Loucy (cell line): ENCODE measurements at regions not wholly inside any gene's neighbourhood (a gene's known extent, or its start where the extent isn't known, plus 50 kb on each side); places are given as distances from the start of the nearest gene placed in this dataset.

Source experiments
- H2AFZ ChIP-seq: fragments of 200-600 bp; sonication (generic); 2 replicates; pipeline ENCODE4 v1.6.0; 2016; ENCODE audit warnings: antibody characterized with exemption, mild to moderate bottlenecking, low read length, moderate library complexity
- H3F3A ChIP-seq: fragments of 200-600 bp; 2 replicates; pipeline ENCODE4 v1.6.0; 2016; ENCODE audit warnings: antibody characterized with exemption, low read depth, mild to moderate bottlenecking
- H3K27me3 ChIP-seq: fragments of 200-600 bp; sonication (generic); 2 replicates; pipeline ENCODE4 v1.6.1; 2014; ENCODE audit warnings: low read length, mild to moderate bottlenecking; ENCODE audit not compliant: insufficient read depth, poor library complexity, severe bottlenecking
- H3K36me3 ChIP-seq: fragments of 200-600 bp; sonication (generic); 2 replicates; pipeline ENCODE4 v1.6.1; 2016; ENCODE audit warnings: low read length; ENCODE audit not compliant: insufficient read depth
- H3K4me1 ChIP-seq: fragments of 200-600 bp; sonication (generic); 2 replicates; pipeline ENCODE4 v1.5.1; 2014; ENCODE audit warnings: low read length, mild to moderate bottlenecking; ENCODE audit not compliant: insufficient read depth, poor library complexity, severe bottlenecking
- H3K4me2 ChIP-seq: fragments of 200-600 bp; sonication (generic); 2 replicates; pipeline ENCODE4 v1.6.0; 2014; ENCODE audit warnings: antibody characterized with exemption, low read length, low read depth, mild to moderate bottlenecking; ENCODE audit not compliant: poor library complexity, severe bottlenecking
- H3K4me3 ChIP-seq: fragments of 200-600 bp; sonication (generic); 2 replicates; pipeline ENCODE4 v1.5.1; 2014; ENCODE audit warnings: low read length, mild to moderate bottlenecking, mixed read lengths; ENCODE audit not compliant: poor library complexity, severe bottlenecking
- H3K79me2 ChIP-seq: fragments of 200-600 bp; sonication (generic); 2 replicates; pipeline ENCODE4 v1.6.1; 2014; ENCODE audit warnings: low read length; ENCODE audit not compliant: insufficient read depth
- H3K9ac ChIP-seq: fragments of 200-600 bp; sonication (generic); 2 replicates; pipeline ENCODE4 v1.6.0; 2014; ENCODE audit warnings: mild to moderate bottlenecking, low read depth, low read length, moderate library complexity; ENCODE audit not compliant: poor library complexity, severe bottlenecking
- H3K9me2 ChIP-seq: fragments of 200-600 bp; sonication (generic); replicated peaks from 2 replicates; pipeline ENCODE4 v1.6.1; 2016; ENCODE audit warnings: low read depth, low read length, mixed read lengths
- H3K9me3 ChIP-seq: fragments of 200-600 bp; sonication (generic); 2 replicates; pipeline ENCODE4 v1.6.1; 2014; ENCODE audit warnings: mild to moderate bottlenecking, antibody characterized with exemption, low read length, low read depth; ENCODE audit not compliant: insufficient read depth
- H4K20me1 ChIP-seq: fragments of 200-600 bp; sonication (generic); 2 replicates; pipeline ENCODE4 v1.6.0; 2014; ENCODE audit warnings: antibody characterized with exemption, low read length, mild to moderate bottlenecking; ENCODE audit not compliant: insufficient read depth, poor library complexity, severe bottlenecking
- EZH2phosphoT487 ChIP-seq: fragments of 200-600 bp; IDR thresholded peaks from 2 replicates; pipeline ENCODE4 v1.6.1; 2018; ENCODE audit warnings: antibody characterized with exemption, mild to moderate bottlenecking, moderate library complexity, borderline replicate concordance
- TF ChIP-seq, protein P1 (sequence below): fragments of 200-600 bp; sonication (generic); conservative IDR thresholded peaks from 2 replicates; pipeline ENCODE4 v1.5.1; 2014; ENCODE audit warnings: mild to moderate bottlenecking, antibody characterized with exemption, low read length

DNA sequence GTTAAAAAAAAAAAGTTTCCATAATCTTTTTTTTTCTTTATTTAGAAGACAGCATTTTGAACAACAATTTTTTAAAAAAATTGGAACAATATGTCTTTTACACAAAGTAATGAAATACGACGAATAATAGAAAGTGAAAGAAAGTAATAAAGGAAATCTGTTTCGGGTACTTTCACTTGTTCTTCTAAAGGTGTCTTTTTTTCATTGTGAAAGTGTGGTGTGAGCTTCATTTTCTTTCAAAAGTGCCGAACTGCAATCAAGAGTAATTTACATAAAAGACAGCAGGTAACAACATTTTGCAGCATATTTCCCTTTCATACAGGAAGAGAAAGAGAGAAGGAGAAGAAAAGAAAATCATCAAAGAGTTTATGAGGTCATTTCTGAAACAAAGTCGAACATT is 159.7 kb upstream of the CDH12 start:
- Histone ChIP-seq H3K4me3 (peak overlapping the region; percentile 69), H3K4me2 (peak overlapping the region; percentile 74), H3K9me3 (no peaks in the 10 kb centered on the region), H3K9me2 (no peaks in the 10 kb centered on the region), H3K9ac (no peak overlapping the region), H3K4me1 (peaks cover 5% of the 10 kb centered on the region), H3K27me3 (no peaks in the 10 kb centered on the region), H4K20me1 (no peaks in the 10 kb centered on the region), H3K36me3 (no peaks in the 10 kb centered on the region), H3F3A (no peaks in the 10 kb centered on the region), H2AFZ (peak overlapping the region; percentile 91), H3K79me2 (no peaks in the 10 kb centered on the region)
- TF ChIP-seq, protein P1, sequence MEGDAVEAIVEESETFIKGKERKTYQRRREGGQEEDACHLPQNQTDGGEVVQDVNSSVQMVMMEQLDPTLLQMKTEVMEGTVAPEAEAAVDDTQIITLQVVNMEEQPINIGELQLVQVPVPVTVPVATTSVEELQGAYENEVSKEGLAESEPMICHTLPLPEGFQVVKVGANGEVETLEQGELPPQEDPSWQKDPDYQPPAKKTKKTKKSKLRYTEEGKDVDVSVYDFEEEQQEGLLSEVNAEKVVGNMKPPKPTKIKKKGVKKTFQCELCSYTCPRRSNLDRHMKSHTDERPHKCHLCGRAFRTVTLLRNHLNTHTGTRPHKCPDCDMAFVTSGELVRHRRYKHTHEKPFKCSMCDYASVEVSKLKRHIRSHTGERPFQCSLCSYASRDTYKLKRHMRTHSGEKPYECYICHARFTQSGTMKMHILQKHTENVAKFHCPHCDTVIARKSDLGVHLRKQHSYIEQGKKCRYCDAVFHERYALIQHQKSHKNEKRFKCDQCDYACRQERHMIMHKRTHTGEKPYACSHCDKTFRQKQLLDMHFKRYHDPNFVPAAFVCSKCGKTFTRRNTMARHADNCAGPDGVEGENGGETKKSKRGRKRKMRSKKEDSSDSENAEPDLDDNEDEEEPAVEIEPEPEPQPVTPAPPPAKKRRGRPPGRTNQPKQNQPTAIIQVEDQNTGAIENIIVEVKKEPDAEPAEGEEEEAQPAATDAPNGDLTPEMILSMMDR, result no peak
- TF ChIP-seq EZH2phosphoT487, result no peak

DNA sequence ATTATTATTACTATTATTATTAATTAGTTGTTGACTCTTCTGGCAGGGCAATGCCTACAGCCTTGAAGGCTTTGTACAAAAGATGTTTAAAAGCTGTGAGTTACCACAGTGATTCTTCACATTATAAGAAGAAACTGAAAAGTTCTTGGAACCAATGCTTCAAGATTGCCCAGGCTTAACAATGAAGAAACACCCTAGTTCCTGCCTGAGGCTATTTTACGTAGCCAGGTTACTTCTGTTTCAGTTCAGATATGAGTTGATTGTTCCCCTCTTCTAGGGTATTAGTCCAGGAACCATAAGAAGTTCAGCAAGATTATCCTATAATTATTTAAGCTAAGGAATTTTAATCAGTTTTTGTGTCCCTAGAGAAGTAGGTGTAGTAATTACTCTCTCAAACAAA is 154.6 kb upstream of the CDH12 start:
- Histone ChIP-seq H3K27me3 (no peaks in the 10 kb centered on the region), H3K4me3 (no peak overlapping the region), H3F3A (no peaks in the 10 kb centered on the region), H3K4me1 (no peaks in the 10 kb centered on the region), H4K20me1 (no peaks in the 10 kb centered on the region), H3K79me2 (no peaks in the 10 kb centered on the region), H3K9me2 (no peaks in the 10 kb centered on the region), H3K9ac (no peak overlapping the region), H3K36me3 (no peaks in the 10 kb centered on the region), H2AFZ (no peak overlapping the region), H3K9me3 (no peaks in the 10 kb centered on the region), H3K4me2 (no peak overlapping the region)
- no peak for TF ChIP-seq EZH2phosphoT487
- TF ChIP-seq, protein P1, result no peak

DNA sequence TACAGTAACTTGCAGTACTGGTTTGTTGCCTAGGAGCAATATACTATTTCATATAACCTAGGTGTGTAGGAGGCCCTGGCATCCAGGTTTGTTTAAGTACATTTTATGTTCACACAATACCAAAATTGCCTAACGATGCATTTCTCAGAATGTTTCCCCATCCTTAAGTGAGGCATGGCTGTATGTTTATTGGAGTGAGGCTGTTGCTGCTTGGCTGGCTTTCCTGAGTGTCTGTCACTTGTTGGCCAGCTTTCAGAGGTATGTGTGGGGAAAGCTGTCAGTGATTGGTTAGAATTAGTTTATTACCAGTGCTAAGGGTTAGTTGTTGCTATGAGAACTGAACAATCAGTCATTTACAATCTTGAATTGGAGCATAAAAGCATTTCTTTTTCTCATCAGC is 154.1 kb upstream of the CDH12 start:
- Histone ChIP-seq H3K27me3 (no peaks in the 10 kb centered on the region), H3K4me1 (no peaks in the 10 kb centered on the region), H2AFZ (no peak overlapping the region), H3K9me3 (no peaks in the 10 kb centered on the region), H3K79me2 (no peaks in the 10 kb centered on the region), H3F3A (no peaks in the 10 kb centered on the region), H3K9me2 (no peaks in the 10 kb centered on the region), H4K20me1 (no peaks in the 10 kb centered on the region), H3K36me3 (no peaks in the 10 kb centered on the region), H3K9ac (no peak overlapping the region), H3K4me3 (no peak overlapping the region), H3K4me2 (no peak overlapping the region)
- TF ChIP-seq, protein P1, result no peak
- no peak for TF ChIP-seq EZH2phosphoT487
